ENCODE measurements at regions not wholly inside any gene's neighbourhood (a gene's known extent, or its start where the extent isn't known, plus 50 kb on each side); places are given as distances from the start of the nearest gene placed in this dataset.

DNA sequence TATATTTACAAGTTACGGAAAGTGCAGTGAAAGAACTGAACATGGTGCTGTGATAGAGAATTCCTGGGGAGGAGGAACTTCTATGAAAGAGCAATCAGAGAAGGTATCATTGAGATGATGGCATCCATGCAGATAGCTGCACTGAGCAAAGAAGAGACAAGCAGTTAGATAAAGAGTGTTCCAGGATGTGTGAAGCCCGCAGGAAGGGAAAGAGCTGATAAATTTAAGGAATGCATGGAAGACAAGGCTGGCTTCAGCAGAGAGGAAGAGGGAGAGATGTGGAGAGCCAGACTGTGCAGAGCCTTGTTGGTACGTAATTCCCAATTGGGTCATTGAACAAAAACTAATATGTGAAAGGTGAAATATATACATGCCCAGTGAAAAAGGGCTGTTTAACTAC is 538.9 kb downstream of the INHBA start:
- ATAC-seq (ENCODE audit: low read depth): no peak
- Histone ChIP-seq H3K9me3 (ENCODE audit: severe bottlenecking) (peaks cover 14% of the 10 kb centered on the region), H3K36me3 (ENCODE audit: low read depth) (peaks cover 3% of the 10 kb centered on the region; the same call in 1 of the 2 replicates), H3K27ac (ENCODE audit: poor library complexity, severe bottlenecking) (no peak overlapping the region), H3K4me1 (ENCODE audit: insufficient read depth, poor library complexity, severe bottlenecking) (no peaks in the 10 kb centered on the region), H3K27me3 (ENCODE audit: insufficient read depth, poor library complexity, severe bottlenecking) (no peaks in the 10 kb centered on the region), H3K4me3 (ENCODE audit: severe bottlenecking) (no peak overlapping the region)
- DNase-seq (ENCODE audit: low spot score): no peak
- TF ChIP-seq, protein P1, sequence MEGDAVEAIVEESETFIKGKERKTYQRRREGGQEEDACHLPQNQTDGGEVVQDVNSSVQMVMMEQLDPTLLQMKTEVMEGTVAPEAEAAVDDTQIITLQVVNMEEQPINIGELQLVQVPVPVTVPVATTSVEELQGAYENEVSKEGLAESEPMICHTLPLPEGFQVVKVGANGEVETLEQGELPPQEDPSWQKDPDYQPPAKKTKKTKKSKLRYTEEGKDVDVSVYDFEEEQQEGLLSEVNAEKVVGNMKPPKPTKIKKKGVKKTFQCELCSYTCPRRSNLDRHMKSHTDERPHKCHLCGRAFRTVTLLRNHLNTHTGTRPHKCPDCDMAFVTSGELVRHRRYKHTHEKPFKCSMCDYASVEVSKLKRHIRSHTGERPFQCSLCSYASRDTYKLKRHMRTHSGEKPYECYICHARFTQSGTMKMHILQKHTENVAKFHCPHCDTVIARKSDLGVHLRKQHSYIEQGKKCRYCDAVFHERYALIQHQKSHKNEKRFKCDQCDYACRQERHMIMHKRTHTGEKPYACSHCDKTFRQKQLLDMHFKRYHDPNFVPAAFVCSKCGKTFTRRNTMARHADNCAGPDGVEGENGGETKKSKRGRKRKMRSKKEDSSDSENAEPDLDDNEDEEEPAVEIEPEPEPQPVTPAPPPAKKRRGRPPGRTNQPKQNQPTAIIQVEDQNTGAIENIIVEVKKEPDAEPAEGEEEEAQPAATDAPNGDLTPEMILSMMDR (IDR thresholded peaks at IDR 0.05; ENCODE audit: poor library complexity, severe bottlenecking): no peak

DNA sequence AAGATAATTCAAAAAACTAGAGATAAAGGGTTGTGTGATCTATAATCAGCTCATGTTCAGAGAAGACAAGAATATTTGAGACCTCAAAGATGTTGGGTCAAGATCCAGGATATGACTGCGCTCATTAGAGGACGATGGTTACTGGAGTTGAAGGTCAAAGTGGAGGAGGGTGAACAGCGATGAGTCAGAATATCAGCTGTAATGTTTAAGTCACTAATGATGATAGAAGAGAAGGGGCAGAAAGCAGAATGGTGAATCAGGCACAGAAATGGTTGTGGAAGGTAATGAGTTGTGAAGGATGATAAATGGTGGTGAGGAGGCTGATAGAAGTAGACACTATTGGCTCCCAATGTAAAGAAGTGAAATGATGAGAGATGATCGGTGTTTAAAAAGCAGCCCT is 540.3 kb downstream of the INHBA start:
- H3K36me3 ChIP-seq (ENCODE audit: low read depth): peaks cover 3% of the 10 kb centered on the region; the same call in 1 of the 2 replicates
- TF ChIP-seq, protein P1 (IDR thresholded peaks at IDR 0.05; ENCODE audit: poor library complexity, severe bottlenecking): no peak
- no peaks in the 10 kb centered on the region for H3K27me3 ChIP-seq (ENCODE audit: insufficient read depth, poor library complexity, severe bottlenecking)
- ATAC-seq (ENCODE audit: low read depth) (no peak), DNase-seq (ENCODE audit: low spot score) (no peak)
- H3K4me1 ChIP-seq (ENCODE audit: insufficient read depth, poor library complexity, severe bottlenecking): no peaks in the 10 kb centered on the region
- no peak overlapping the region for H3K4me3 ChIP-seq (ENCODE audit: severe bottlenecking)
- peaks cover 16% of the 10 kb centered on the region for H3K9me3 ChIP-seq (ENCODE audit: severe bottlenecking)
- no peak overlapping the region for H3K27ac ChIP-seq (ENCODE audit: poor library complexity, severe bottlenecking)

DNA sequence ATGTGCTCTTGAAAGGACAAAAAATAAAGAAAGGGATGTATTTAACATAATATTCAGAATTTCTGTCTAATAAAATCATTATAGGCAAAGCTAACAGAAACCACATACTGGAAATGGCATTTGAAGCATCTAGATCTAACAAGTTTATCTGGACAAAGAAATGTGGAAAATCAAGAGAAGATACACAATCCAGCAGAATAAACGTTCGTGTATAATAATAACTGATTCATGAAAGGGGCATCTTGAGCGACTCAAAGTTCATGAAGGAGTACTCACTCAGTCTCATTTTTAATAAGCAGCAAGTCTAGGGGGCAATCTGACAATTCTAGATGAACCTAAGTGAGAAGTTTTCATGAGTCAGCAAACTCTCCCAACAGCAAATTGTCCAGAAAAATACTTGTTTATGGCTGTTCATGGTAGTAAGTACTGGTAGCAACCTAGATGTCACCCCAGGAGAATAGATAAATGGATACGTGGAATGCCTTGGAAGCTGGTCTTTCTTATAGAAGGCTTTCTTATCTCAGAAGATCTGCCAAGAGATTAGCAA is 541.8 kb downstream of the INHBA start:
- ATAC-seq (ENCODE audit: low read depth) (no peak), DNase-seq (ENCODE audit: low spot score) (no peak)
- Histone ChIP-seq H3K4me3 (ENCODE audit: severe bottlenecking) (no peak overlapping the region), H3K9me3 (ENCODE audit: severe bottlenecking) (peaks cover 16% of the 10 kb centered on the region), H3K27ac (ENCODE audit: poor library complexity, severe bottlenecking) (no peak overlapping the region), H3K4me1 (ENCODE audit: insufficient read depth, poor library complexity, severe bottlenecking) (no peaks in the 10 kb centered on the region), H3K36me3 (ENCODE audit: low read depth) (peaks cover 3% of the 10 kb centered on the region; the same call in 1 of the 2 replicates), H3K27me3 (ENCODE audit: insufficient read depth, poor library complexity, severe bottlenecking) (no peaks in the 10 kb centered on the region)
- TF ChIP-seq, protein P1 (IDR thresholded peaks at IDR 0.05; ENCODE audit: poor library complexity, severe bottlenecking): no peak

DNA sequence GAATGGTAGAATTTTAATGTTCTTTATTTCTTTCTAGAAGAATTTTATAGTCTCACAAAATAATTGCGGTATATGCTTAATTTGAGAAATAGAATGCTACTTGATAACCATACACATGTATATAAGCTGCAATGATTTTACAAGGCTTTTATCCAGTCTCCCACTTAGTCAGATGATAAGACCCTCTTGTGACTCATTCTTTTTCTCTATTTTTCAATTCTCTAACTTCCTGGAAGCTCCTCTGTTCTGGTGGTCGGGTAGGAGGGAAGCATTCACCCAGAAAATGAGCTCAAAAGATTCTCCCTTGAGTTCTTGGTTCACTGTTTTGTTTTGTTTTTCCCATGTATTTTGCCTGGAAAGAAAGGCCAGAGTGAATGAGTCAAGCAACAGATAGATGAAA is 546.6 kb downstream of the INHBA start:
- ATAC-seq (ENCODE audit: low read depth): no peak
- TF ChIP-seq, protein P1 (IDR thresholded peaks at IDR 0.05; ENCODE audit: poor library complexity, severe bottlenecking): no peak
- Histone ChIP-seq H3K27ac (ENCODE audit: poor library complexity, severe bottlenecking) (no peak overlapping the region), H3K4me1 (ENCODE audit: insufficient read depth, poor library complexity, severe bottlenecking) (no peaks in the 10 kb centered on the region), H3K36me3 (ENCODE audit: low read depth) (peaks cover 3% of the 10 kb centered on the region; the same call in 1 of the 2 replicates), H3K9me3 (ENCODE audit: severe bottlenecking) (peaks cover 16% of the 10 kb centered on the region), H3K4me3 (ENCODE audit: severe bottlenecking) (no peak overlapping the region), H3K27me3 (ENCODE audit: insufficient read depth, poor library complexity, severe bottlenecking) (no peaks in the 10 kb centered on the region)
- no peak for DNase-seq (ENCODE audit: low spot score)

DNA sequence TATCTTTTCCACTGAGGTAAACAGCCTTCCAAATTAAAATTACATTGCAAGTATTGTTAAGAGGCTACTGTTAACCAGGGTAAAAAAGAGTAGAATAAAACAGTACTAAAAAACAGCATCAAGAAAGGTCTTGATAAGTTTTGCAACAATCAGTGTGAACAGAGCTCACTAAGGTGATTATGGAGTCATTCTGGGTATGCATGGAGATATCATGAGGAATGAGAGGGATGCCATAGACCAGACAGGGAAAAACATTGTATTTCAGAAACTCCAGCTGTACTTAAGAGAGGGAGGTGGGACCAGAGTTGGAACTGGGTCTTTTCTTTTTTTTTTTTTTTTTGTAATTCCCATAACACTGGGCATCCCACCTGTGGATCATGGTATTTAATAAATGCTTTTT is 549.6 kb downstream of the INHBA start:
- TF ChIP-seq, protein P1 (IDR thresholded peaks at IDR 0.05; ENCODE audit: poor library complexity, severe bottlenecking): no peak
- ATAC-seq (ENCODE audit: low read depth) (no peak), DNase-seq (ENCODE audit: low spot score) (no peak)
- H3K27me3 ChIP-seq (ENCODE audit: insufficient read depth, poor library complexity, severe bottlenecking): no peaks in the 10 kb centered on the region
- no peak overlapping the region for H3K27ac ChIP-seq (ENCODE audit: poor library complexity, severe bottlenecking)
- no peaks in the 10 kb centered on the region for H3K36me3 ChIP-seq (ENCODE audit: low read depth)
- no peaks in the 10 kb centered on the region for H3K9me3 ChIP-seq (ENCODE audit: severe bottlenecking)
- peaks cover 7% of the 10 kb centered on the region for H3K4me1 ChIP-seq (ENCODE audit: insufficient read depth, poor library complexity, severe bottlenecking)
- no peak overlapping the region for H3K4me3 ChIP-seq (ENCODE audit: severe bottlenecking)
